ENCODE measurements at regions not wholly inside any gene's neighbourhood (a gene's known extent, or its start where the extent isn't known, plus 50 kb on each side); places are given as distances from the start of the nearest gene placed in this dataset.

DNA sequence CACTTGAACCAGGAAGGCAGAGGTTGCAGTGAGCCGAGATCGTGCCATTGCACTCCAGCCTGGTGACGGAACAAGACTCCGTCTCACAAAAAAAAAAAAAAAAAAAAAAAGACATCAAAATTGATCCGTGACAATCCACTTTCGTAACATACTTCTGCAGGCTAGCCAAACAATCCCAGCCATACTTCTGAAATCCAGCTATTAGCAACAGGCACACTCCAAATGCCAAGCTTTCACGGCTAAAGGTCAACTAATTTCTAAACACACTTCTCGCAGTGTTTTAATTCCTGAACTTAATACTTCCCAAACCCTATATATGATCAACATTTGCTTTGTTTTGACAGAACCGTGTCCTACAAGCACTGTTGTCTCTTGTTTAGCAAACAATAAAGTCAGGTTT is 411.3 kb upstream of the RUNX1 start:
- TF ChIP-seq POLR2A (IDR thresholded peaks at IDR 0.05; ENCODE audit: extremely low read depth, insufficient read length) (no peak), MYC (IDR thresholded peaks at IDR 0.05; ENCODE audit: low read depth, low read length) (no peak)
- TF ChIP-seq, protein P1, sequence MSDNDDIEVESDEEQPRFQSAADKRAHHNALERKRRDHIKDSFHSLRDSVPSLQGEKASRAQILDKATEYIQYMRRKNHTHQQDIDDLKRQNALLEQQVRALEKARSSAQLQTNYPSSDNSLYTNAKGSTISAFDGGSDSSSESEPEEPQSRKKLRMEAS (IDR thresholded peaks at IDR 0.05; ENCODE audit: low read depth, low read length): no peak
- TF ChIP-seq, protein P2, sequence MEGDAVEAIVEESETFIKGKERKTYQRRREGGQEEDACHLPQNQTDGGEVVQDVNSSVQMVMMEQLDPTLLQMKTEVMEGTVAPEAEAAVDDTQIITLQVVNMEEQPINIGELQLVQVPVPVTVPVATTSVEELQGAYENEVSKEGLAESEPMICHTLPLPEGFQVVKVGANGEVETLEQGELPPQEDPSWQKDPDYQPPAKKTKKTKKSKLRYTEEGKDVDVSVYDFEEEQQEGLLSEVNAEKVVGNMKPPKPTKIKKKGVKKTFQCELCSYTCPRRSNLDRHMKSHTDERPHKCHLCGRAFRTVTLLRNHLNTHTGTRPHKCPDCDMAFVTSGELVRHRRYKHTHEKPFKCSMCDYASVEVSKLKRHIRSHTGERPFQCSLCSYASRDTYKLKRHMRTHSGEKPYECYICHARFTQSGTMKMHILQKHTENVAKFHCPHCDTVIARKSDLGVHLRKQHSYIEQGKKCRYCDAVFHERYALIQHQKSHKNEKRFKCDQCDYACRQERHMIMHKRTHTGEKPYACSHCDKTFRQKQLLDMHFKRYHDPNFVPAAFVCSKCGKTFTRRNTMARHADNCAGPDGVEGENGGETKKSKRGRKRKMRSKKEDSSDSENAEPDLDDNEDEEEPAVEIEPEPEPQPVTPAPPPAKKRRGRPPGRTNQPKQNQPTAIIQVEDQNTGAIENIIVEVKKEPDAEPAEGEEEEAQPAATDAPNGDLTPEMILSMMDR (IDR thresholded peaks at IDR 0.05; ENCODE audit: low read depth, low read length): no peak
- no peak overlapping the region for H3K4me3 ChIP-seq (ENCODE audit: low read depth, low read length)

DNA sequence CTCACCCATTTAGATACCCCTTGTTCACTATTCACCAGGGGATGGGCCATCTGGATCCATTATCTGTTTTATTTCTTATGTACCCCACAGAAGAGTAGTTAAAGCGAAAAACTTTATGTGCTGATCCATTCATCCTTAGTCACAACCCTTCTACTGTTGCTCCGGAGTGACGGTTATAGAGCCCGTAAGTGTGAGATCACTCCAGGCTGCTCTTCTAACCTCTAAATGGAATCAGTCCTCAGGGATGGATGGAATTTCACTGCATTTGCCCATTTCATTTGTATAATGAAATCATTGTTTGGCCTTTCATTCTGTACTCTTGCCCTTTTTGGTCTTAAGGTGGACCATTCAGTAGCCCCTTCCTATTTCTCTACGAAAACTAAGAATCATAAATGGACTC is 409.3 kb upstream of the RUNX1 start:
- TF ChIP-seq, protein P2 (IDR thresholded peaks at IDR 0.05; ENCODE audit: low read depth, low read length): no peak
- TF ChIP-seq POLR2A (IDR thresholded peaks at IDR 0.05; ENCODE audit: extremely low read depth, insufficient read length): no peak
- TF ChIP-seq, protein P1 (IDR thresholded peaks at IDR 0.05; ENCODE audit: low read depth, low read length): no peak
- no peak for TF ChIP-seq MYC (IDR thresholded peaks at IDR 0.05; ENCODE audit: low read depth, low read length)
- no peak for DNase-seq (ENCODE audit: low read depth)
- H3K4me3 ChIP-seq (ENCODE audit: low read depth, low read length): no peak overlapping the region

More for the DNA sequence above, 411.3 kb upstream of the RUNX1 start:
- DNase-seq (ENCODE audit: low read depth): no peak

DNA sequence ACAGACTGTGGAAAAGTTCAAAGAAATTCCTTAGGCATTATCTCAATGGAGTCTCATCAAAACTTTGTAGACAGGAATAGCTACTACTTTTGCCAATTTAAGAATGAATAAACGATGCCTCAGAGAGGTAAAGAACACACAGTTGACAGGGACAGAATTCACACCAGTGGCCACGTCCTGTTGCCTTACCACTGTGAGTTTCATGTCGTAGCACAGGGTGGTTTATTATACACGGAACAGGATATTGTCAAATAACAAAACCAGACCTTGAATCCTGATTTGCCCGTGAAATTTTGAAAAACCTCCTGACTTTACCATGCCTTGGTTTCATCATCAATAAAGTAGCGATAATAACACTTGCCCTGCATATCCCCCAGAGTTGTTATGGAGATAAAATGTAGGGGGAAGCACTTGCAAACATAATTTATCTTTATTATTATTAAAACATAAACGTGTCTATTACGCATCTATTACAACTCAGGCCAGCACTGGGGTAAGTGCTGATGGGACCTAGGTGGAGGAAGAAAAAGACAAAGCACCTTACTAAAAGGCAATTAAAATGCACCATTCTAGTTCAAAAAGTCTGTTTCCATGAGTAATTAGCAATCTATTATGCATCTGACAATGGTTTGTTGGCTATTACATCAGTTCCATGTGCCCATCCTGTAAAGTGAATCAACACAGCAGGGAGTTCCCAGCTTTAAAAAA is 408.1 kb upstream of the RUNX1 start:
- no peak for DNase-seq (ENCODE audit: low read depth)
- TF ChIP-seq, protein P2 (IDR thresholded peaks at IDR 0.05; ENCODE audit: low read depth, low read length): no peak
- no peak overlapping the region for H3K4me3 ChIP-seq (ENCODE audit: low read depth, low read length)

DNA sequence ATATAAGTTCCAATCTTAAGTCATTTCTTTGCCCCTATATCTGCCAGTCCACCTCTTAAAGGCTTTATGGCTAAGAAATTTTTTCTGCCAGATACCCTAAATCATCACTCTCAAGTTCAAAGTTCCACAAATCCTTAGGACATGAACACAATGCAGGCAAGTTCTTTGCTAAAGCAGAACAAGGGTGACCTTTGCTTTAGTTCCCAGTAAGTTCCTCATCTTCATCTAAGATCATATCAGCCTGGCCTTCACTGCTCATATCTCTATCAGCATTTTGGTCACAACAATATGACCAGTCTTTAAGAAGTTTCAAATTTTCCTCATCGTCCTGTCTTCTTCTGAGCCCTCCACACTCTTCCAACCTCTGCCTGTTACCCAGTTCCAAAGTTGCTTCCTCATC is 402.2 kb upstream of the RUNX1 start:
- no peak overlapping the region for H3K4me3 ChIP-seq (ENCODE audit: low read depth, low read length)
- DNase-seq (ENCODE audit: low read depth): no peak
- TF ChIP-seq MYC (IDR thresholded peaks at IDR 0.05; ENCODE audit: low read depth, low read length): no peak
- TF ChIP-seq, protein P1 (IDR thresholded peaks at IDR 0.05; ENCODE audit: low read depth, low read length): no peak

DNA sequence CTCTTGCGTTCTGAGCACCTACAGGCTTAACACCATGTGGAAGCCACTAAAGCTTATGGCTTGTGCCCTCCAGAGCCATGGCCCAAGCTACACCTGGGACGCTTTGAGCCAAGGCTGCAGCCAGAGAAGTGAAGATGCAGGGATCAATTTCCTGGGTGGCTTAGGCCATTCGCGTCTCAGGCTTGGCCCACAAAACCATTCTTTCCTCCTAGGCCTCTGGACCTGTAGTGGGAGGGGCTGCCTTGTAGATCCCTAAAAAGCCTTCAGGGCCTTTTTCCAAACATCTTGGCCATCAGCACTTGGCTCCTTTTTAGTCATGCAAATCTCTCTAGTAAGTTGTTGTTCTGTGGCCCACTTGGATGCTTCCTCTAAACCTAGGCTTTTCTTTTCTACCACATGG is 401.7 kb upstream of the RUNX1 start:
- H3K4me3 ChIP-seq (ENCODE audit: low read depth, low read length): no peak overlapping the region
- TF ChIP-seq, protein P1 (IDR thresholded peaks at IDR 0.05; ENCODE audit: low read depth, low read length): no peak
- TF ChIP-seq POLR2A (IDR thresholded peaks at IDR 0.05; ENCODE audit: extremely low read depth, insufficient read length) (no peak), MYC (IDR thresholded peaks at IDR 0.05; ENCODE audit: low read depth, low read length) (no peak)
- TF ChIP-seq, protein P2 (IDR thresholded peaks at IDR 0.05; ENCODE audit: low read depth, low read length): no peak
- no peak for DNase-seq (ENCODE audit: low read depth)

DNA sequence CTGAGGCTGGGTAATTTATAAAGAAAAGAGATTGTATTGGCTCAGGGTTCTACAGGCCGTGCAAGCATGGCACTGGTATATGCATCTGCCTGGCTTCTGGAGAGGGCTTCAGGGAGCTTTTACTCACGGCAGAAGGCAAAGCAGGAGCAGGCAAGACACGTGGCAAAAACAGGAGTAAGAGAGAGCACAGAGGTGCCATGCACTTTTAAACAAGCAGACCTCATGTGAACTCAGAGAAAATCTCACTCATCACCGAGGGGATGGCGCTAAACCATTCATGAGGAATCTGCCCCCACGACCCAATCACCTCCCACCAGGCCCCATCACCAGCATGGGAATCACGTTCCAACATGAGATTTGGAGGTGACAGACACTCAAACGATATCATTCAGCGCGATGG is 400.7 kb upstream of the RUNX1 start:
- H3K4me3 ChIP-seq (ENCODE audit: low read depth, low read length): no peak overlapping the region
- no peak for DNase-seq (ENCODE audit: low read depth)
- no peak for TF ChIP-seq MYC (IDR thresholded peaks at IDR 0.05; ENCODE audit: low read depth, low read length)
- TF ChIP-seq, protein P1 (IDR thresholded peaks at IDR 0.05; ENCODE audit: low read depth, low read length): no peak
- TF ChIP-seq POLR2A (IDR thresholded peaks at IDR 0.05; ENCODE audit: extremely low read depth, insufficient read length): no peak
- TF ChIP-seq, protein P2 (IDR thresholded peaks at IDR 0.05; ENCODE audit: low read depth, low read length): no peak
